ENCODE measurements at regions not wholly inside any gene's neighbourhood (a gene's known extent, or its start where the extent isn't known, plus 50 kb on each side); places are given as distances from the start of the nearest gene placed in this dataset.

DNA sequence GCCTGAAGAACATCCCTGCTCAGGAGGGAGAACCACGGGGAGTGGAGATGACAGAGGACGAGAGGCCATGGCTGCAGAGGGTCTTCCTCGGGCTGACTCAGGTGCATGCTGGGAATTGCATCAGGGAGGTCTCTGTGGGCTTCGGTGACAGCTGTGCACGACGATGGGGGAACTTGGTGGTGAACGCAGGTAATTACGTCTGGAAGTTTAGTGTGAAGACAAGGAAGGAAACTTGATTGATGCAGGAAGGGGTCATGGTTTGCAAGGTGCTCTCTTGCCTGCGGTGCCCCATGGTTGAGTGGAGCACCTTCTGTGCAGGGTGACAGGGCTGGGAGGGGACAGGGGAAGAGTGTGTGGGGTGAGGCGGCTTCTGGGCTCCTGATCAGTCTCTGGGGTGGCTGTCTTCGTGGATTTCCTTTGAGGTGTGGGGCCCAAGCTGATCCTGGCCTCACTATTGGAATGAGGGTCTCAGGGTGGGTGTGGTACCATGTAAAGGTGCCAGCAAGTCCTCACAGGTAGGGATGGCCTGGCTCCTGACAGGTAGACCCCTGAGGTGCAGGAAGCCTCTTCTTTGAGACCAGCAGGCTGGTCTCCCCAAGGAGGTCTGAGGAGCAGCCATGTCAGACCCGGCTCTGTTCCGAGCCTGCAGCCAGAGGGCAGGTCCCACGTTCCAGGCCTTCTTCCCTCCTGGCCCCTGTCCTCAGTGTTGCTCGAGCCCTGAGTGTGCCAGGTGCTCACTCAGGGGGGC, 1020.1 kb downstream of the TBC1D22A start:
- DNase-seq (ENCODE audit: low read depth in 4 of 4, low spot score in 3 of 4), result no peak

DNA sequence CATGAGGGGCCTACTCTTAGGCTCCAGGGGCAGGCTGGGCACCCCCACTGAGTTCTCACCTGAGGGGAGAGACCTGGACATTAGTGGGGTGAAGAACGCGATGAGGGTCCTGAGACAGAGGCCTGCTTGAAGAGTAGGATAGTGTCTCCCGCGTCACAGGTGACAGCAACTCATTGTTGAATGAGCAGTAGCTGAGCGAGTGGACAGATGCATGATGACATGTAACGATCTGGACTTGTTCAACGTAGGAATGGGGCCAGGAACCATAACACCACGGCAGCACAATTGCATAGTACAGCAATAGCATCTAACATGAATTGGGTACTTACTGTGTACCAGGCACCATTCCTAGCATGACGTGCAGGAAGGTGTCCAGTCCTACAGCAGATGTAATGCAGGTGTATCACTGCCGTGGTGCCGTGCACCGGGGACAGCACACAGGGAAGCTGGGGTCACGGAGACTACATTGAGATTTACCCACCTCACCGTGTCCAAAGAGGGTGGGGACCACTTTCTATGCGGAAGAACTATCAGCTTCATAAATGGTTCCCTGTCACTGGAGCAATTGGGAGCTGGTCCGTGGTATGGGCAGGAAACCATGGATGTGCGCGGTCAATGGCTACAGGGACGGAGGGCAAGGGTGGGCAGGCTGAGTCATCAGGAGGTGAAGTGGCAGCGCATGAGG, 1019.1 kb downstream of the TBC1D22A start:
- DNase-seq (ENCODE audit: low read depth in 4 of 4, low spot score in 3 of 4), result no peak

DNA sequence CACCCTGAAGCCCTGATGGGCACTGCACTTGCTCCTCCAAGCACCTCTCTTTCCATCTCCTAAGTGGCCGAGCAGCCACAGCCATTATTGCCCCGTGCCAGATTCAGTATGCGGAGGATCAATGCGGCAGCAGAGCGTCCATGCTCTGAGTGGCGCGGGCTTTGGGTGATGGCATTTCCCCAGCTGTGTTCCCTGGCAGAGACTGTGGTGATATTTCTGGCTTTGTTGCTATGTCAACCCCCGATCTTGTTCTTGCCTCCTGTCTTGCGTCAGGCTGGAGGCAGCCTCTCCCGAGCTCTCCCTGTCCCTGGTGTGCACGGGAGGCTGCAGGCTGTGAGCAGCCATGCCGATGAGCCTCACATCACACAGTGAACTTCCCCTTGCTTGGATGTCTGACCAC, 1018.6 kb downstream of the TBC1D22A start:
- DNase-seq (ENCODE audit: low read depth in 4 of 4, low spot score in 3 of 4), result no peak

DNA sequence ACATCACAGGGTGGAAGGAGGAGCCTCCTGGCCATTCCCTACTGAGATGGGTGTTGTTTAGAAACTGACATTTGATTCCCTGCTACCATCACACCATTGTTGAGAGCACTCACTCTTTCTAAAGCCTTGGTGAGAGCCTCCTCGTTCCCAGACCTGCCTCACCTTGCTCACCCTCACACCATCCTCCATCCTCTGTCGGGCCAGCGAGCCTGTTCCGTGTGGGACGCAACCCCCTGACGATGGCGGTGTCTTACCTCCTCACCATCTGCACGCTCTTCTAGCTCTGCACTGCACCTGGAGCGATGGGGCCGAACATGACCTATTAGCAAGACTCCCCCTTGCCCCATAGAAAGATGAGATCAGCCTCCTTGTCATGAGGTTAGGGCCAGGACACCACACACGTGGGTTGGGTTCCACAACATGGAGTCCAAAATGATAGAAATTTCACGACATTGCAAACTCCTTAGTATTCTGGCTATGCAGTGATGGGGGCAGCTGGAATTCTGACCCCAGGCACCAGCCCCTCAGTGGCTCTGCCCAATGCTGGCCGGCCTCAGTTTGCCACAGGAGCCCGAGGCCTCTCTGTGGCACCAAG, 1017.9 kb downstream of the TBC1D22A start:
- DNase-seq (ENCODE audit: low read depth in 4 of 4, low spot score in 3 of 4), result no peak

DNA sequence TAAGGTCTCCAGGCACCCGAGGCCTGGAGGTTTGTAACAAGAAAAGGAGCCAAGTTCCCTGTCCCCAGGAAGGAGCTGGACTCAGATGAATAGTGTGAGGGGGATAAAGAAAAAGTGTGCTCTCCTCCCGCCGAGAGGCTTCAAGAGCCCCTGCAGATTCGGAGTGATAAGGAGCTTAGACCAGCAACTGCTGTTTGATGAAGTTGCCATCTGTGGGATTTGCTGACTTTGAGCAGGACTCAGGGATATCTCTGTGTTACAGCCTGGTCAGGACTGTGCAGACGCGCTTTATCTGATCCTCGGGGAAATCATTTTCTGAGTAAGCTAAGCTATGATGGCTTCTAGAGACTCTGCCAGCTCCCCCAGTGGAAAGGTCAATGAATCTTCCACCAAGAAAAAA, 1017.0 kb downstream of the TBC1D22A start:
- DNase-seq (ENCODE audit: low read depth in 4 of 4, low spot score in 3 of 4), result no peak

DNA sequence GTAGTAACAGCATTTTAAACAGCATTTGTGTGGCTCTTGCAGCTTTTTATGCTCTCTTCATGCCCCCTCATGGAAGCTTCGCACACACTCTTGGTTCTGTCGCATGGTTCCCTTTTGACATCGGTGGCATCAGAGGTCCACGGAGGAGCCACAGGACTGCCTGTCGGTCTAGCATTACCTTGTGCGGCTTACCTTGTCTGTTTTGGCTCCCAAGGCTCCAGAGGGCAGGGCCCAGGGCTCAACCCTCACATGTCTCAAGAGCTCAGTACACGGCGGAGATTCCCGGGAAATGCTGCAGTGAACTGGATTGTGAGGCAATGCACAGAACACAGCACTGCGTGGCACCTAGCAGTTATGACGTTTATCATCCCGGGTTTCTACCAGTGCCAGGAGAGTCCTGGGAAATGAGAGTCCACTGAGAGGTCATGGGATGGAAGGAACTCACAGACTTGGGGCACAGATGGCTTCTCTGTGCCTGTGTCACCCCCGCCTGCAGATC, 1015.8 kb downstream of the TBC1D22A start:
- no peak for DNase-seq (ENCODE audit: low read depth in 4 of 4, low spot score in 3 of 4)

DNA sequence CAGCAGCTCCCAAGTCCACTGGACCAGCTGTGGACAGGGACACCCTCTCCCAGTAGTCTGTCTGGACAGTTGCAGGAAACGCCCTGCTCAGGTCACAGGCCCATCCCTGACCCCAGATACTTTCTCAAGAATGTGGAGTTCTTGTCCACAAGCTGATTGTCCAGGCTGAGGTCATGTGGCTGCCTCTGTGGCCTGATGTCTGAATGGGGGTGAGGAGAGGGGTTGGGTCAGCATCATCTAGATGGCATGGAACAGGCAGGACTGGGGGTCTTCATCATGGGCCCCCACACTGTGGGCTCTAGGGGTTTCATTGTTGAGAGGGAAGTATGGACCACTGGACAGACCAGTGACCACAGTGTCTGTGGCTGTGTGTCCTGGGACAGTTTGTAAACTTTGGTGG, 1015.0 kb downstream of the TBC1D22A start:
- DNase-seq (ENCODE audit: low read depth in 4 of 4, low spot score in 3 of 4), result no peak

DNA sequence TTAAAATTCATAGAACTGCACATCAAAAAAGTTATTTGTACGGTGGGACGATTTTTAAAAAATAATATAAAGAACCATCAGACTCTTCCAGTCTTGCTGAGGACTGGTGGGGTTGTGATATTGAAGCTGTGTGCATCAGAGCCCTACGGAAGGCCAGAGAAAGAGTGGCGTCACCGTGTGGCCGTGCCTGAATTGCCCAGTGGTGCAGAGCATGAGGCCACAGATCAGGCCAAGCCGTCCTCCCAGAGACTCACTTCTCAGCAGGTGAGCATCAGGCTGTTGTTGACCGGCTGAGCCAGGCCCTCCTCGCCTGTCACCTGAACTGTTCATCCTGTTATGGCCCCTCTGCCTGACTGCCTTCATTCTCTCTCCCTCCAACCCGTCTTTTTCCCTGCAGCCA, 1013.9 kb downstream of the TBC1D22A start:
- no peak for DNase-seq (ENCODE audit: low read depth in 4 of 4, low spot score in 3 of 4)

DNA sequence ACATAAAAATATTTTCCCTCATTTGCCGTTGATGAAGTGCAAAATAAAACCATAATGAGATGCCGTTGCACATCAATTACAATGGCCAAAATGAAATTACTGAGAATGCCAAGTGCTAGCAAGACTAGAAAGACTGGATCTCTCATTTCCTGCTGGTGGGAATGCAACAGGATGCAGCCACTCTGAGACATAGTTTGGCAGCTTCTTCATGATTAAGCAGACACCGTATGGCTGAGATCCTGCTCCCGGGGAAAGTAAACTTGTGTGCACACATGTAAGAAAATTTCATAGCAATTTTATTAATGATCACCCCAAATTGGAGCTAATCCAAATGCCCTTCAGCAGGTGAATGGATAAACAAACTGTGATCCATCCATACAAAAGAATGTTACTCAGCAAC, 1013.2 kb downstream of the TBC1D22A start:
- DNase-seq (ENCODE audit: low read depth in 4 of 4, low spot score in 3 of 4), result no peak

DNA sequence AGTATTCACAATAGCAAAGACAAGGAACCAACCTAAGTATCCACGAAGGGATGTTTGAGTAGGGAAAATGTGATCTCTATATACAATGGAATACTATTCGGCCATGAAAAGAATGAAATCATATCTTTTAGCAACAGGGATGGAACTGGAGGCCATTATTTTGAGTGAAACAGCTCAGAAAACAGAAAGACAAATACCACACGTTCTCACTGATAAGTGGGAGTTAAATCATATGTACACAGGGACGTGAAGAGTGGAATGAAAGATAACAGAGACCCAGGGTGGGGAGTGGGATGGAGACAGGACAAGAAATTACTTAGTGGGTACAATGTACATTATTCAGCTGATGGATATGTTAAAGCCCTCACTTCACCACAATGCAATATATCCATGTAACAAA, 1012.7 kb downstream of the TBC1D22A start:
- DNase-seq (ENCODE audit: low read depth in 4 of 4, low spot score in 3 of 4), result no peak

DNA sequence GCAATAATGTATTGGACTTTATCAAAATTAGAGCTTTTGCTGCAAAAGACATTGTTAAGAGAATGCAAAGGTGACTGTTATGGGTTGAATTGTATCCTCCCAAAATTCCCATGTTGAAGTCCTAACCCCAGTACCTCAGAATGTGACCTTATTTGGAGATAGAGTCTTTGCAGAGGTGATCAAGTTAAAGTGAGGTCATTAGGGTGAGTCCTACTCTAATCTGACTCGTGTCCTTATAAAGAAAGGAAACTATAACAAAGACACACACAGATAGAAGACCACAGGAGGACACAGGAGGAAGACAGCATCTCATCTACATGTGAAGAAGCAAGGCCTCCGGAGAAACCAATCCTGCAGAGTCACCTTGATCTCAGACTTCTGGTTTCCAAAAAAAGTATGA, 1011.2 kb downstream of the TBC1D22A start:
- no peak for DNase-seq (ENCODE audit: low read depth in 4 of 4, low spot score in 3 of 4)

DNA sequence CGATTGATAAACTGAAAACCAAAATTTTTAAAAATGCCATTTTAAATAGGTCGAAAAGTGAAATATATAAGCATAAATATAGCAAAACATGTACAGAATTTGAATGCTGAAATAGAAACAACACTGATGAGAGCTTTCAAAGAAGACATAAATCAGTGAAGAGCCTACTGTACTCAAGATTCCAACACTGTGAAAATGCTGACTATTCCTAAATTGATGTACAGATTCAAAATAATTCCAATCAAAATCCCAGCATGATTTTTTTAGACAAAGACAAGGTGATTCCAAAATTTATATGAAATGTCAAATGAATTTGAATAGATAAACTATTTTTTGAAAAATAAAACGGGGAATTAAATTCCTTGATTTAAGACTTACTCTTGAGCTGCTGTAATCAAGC, 1010.4 kb downstream of the TBC1D22A start:
- DNase-seq (ENCODE audit: low read depth in 4 of 4, low spot score in 3 of 4), result no peak

DNA sequence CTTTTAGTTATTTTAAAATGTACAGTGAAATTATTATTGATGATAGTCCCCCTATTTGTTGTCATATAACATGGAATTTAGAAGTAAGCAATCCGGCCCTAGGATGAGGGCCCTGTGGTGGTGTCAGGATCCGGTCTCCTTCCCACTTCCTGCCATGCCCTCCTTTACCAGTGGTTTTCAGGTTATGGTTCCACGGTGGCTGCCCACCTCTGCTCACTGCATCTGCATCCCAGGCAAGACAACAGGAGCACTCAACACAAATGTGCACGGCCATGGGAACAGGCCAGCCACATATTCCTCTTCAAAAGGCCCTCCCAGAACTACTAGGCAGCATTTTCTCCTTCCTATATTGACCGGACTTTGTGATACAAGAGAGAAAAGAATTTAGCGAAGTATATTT, 1007.2 kb downstream of the TBC1D22A start:
- no peak for DNase-seq (ENCODE audit: low read depth in 4 of 4, low spot score in 3 of 4)

DNA sequence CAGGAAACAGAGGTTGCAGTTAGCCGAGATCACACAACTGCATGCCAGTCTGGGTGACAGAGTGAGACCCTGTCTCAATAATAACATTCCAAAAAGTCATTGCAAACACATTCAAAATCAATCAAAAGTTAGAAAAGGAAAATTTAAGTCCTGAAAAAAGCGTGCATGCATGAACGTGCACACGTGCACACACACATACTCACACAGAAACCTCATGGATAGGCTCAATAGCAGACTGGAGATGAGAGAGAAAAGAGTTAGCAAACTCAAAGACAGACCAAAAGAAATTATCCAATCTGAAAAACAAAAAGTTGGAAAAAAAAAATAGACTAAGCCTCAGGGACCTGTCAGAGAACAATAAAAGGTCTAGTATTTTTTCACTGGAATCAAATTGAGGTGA, 1005.6 kb downstream of the TBC1D22A start:
- DNase-seq (ENCODE audit: low read depth in 4 of 4, low spot score in 3 of 4), result no peak

DNA sequence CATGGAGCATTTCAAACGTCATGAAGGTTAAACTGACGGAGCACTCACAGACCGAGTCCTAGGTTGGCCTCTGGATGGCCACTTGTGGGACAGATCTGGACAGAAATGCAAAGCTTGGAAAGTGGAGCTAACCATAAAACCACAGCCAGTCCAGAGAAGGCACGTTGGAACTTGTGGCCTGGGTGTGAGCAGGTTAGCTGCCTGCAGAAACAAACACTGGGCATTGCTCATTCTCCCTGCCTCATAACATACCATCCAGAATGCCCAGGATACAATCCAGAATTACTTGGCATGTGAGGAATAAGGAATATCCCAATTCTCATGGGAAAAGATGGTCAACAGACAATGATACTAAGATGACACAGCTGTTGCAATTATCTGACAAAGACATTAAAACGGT, 1005.0 kb downstream of the TBC1D22A start:
- DNase-seq (ENCODE audit: low read depth in 4 of 4, low spot score in 3 of 4), result no peak

DNA sequence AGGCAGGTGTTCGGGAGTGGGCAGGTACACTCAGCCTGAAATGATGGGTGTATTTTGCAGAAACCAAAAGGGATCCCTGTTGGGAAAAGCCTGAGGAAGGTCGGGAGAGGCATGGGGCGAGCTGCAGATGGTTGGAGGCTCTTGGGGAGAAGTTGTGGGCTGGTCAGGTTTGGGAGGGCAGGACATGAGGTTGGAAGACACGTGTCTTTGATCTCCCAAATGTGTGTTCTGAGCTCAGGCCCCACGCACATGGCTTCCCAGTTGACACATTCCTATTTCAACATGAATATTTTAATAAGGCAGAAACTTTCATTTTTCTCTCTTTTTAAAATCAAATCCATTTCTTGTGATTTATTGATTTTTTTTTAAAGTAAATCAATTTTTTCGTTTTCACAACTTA, 1003.3 kb downstream of the TBC1D22A start:
- no peak for DNase-seq (ENCODE audit: low read depth in 4 of 4, low spot score in 3 of 4)

DNA sequence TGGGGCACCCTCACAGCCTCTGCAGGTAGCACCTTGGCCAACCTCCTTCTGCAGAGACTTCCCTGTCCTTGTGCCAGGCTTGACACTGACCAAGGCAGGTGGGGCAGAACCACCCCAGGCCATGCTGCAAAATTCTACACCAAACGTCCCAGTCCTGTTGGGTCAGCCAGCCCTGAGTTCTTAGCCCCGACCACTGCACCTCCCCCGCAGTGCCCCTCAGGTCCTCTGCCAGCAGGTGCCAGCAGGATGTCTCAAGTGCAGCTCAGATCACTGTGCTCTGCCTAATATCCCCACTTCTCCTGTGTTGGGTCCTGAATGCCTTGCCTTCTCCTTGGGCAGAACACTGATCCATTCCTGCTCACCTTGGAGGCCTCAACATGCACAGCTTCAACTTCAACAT, 999.7 kb downstream of the TBC1D22A start:
- no peak for DNase-seq (ENCODE audit: low read depth in 4 of 4, low spot score in 3 of 4)

DNA sequence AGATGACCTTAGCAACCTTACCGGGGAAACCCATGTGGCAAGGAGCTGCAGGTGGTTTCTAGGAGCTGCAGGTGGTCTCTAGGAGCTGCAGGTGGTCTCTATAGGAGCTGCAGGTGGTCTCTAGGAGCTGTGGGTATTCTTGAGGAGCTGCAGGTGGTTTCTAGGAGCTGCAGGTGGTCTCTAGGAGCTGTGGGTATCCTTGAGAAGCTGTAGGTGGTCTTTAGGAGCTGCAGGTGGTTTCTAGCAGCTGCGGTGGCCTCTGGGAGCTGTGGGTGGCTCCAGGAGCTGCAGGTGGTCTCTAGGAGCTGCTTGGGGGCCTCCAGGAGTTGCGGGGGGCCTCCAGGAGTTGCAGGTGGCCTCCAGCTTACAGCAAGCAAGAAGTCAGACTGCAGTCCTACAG, 997.5 kb downstream of the TBC1D22A start:
- no peak for DNase-seq (ENCODE audit: low read depth in 4 of 4, low spot score in 3 of 4)

DNA sequence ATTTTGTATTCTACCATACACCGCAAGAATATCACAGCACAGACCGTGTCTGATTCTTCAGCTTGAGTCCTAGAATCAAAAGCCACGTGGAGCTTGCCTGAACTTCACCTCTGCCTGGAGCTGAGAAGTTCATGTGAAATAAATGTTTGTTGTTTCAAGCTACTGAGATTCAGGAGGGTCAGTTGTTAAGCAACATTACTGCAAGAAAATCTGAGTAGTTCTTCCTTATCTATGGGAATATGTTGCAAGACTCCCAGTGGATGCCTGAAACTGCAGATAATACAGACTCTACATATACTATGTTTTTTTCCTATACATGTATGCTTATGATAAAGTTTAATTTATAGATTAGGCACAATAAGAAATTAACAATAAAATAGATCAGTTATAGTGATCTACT, 995.3 kb downstream of the TBC1D22A start:
- no peak for DNase-seq (ENCODE audit: low read depth in 4 of 4, low spot score in 3 of 4)

DNA sequence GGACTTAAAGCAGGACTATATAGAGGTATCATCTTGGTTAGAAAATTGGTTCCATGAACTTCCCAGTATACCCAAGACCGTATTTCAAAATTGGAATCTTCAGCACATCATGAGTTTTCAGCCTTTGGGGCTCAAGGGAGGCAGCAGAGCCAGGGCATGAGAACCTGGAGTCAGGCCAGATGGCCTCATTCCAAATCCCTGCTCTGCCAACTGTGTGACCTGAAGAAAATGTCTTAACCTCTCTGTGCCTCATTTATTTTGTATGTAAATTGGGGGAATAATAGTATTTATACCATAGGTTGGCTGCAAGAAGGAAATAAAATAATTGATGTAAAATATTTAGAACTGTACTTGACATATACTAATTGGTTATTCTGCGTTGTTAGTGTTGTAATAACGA, 987.6 kb downstream of the TBC1D22A start:
- DNase-seq (ENCODE audit: low read depth in 4 of 4, low spot score in 3 of 4), result no peak

DNA sequence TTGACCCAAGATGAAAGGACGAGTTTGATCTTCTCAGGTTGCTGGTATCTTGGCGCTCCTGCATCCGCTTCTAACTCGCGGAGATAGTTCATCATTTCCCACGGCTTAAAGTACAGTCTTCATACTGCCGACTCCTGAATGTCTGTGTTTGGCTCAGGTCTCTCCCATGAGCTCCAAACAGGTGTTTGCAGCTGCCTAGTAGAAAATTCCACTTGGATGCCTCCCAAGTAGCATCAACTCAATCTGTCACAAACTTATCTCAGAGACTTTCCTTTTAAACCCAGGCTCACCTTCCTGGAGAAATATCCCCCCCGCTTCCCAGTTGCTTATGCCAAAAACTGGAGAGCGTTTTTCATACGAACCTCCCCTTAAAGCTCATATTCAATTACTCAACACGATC, 986.5 kb downstream of the TBC1D22A start:
- DNase-seq (ENCODE audit: low read depth in 4 of 4, low spot score in 3 of 4), result no peak

DNA sequence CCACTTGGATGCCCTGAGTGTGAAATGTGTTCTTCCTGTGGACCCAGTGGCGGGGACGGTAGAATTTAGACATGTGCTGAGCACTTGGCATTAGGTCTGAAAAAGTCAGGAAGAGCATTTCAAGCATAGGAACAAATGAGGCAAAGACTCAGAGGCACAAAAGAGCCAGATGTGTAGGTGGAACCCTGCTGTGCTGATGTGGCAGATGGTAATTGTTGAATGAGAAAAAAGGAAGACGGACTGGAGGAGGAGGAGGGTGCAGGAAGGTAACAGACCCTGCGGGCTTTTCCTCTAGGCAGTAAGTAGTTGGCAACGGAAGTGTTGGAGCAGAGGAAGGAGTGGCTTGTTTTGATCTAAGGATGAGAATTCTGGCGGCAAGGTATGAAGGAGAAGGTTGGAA, 985.8 kb downstream of the TBC1D22A start:
- no peak for DNase-seq (ENCODE audit: low read depth in 4 of 4, low spot score in 3 of 4)
